Hematopoietic multipotent progenitor cell (in vitro differentiated cells): ENCODE measurements at regions not wholly inside any gene's neighbourhood (a gene's known extent, or its start where the extent isn't known, plus 50 kb on each side); places are given as distances from the start of the nearest gene placed in this dataset. TPM values are rescaled to one million over a fixed set of nuclear protein-coding genes. Genes with fewer than 3 reads are reported as not detected.
A peak's percentile ranks its signal among the peaks of the same experiment; 100 is the strongest.
"Not testable (repeated sequence)": the region's sequence is repeated elsewhere in the genome, so short reads cannot be mapped to it uniquely, and the experiment has no call there.

ENCODE experiments used
- DNase-seq, 3 donors: peaks; one replicate each; pipeline ENCODE4 v3.0.0-alpha.2; 2011 to 2015; ENCODE audit warnings: low read depth in 2 of 3, low spot score in 2 of 3
- small RNA-seq: library from RNA; depleted of rRNA; stranded (forward); fragments of <200 nt; gene quantifications from one replicate; pipeline ENCODE3, GENCODE V24; 2012

- peak in 1 of 3 donors; percentile 1 for DNase-seq
These were observed 80.1 kb upstream of the PTPRK start for GRCh38 chr6:128600397-128600951.

- no peak for DNase-seq
These were observed 78.6 kb upstream of the PTPRK start for GRCh38 chr6:128599036-128599435.

DNA sequence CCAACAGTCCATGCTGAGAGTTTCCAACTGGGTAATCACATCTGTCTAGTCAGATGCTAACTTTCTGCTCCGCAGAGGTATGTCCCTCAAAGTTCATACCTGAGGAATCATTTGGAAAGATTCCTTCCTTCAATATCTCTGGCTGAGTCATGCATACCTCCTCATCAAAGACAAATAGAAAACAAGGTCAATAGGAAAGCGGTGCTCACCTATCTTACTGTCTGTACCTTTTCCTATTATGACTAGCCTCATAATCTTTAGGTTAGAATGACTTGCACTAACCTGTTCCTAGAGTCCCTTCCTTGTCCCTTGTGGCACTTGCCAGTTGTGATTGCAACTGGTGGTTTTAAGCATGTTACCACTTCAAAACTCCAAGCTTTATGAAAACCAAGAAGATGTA is 78.2 kb upstream of the PTPRK start:
- no peak for DNase-seq

DNA sequence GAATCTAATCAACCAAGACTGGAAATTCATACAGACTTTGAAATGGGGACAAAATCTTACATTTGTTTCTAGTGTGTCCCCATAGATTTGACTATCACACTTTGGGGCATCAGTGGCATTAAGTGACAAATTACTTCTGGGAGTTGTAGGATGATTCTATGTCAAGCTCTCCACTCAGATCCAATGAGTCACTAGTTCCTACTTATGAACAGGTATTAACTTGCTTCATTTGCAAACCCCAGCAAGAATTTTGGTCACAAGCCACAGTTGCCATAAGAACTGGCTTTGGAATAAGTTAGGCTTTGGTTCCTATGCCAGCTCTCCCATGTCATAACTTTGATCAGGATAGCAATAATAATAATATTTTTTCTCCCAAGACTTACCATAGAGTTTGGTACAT is 77.6 kb upstream of the PTPRK start:
- no peak for DNase-seq

GRCh38 chr6:128597004-128597403 is 76.6 kb upstream of the PTPRK start:
- DNase-seq: no peak

- no peak for DNase-seq
These were observed 75.1 kb upstream of the PTPRK start for GRCh38 chr6:128595544-128595943.

DNA sequence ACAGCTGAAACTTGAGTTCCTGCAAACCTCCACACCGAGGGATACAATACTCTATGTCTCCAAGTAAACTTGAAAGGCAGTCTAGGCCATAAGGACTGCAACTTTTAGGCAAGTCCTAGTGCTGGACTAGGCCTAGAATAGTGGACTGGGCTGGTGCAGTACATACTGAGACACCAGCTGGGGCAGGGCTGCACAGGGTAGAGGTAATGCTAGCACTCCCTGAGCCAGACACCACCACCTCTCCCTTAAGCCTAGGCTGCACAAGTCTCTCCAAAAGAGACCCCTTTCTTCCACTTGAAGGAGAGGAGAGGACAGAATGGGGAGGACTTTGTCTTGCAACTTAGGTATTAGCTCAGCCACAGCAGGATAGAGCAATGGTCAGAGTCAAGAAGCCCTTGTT is 65.7 kb upstream of the PTPRK start:
- no peak for DNase-seq

GRCh38 chr6:128580224-128581110 is 60.1 kb upstream of the PTPRK start:
- DNase-seq: no peak

DNA sequence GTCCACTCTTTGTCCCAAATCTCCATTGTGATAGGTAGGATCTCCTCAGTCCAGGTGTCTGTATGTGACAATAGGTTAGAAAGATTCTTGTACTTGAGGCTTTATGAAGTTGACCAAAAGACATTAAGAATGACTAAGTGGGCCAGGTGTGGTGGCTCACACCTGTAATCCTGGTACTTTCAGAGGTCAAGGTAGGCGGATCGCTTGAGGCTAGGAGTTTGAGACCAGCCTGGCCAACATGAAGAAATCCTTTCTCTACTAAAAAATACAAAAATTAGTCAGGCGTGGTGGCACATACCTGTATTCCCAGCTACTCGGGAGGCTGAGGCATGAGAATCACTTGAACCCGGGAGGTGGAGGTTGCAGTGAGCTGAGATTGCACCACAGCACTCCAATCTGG is 54.9 kb upstream of the PTPRK start:
- DNase-seq: not testable (repeated sequence)

DNA sequence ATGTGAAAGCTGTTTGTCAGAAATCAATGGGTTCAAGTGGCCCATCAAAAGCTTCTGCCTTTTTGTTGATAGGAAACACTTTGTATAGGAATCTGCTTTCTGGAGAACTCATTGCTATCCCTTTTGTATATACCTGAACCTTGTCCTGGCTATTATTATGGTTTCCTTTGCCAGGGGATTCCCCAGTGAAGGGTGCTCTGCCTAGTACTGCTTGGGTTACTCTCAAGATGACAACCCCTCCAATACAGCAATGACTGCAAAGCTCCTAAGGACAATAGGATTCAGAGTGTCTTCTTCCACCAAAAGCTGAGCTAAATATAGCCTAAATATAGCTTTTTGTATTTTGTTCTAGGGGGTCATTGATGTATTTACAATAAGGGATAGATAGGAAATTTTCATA is 54.0 kb upstream of the PTPRK start:
- DNase-seq: no peak

GRCh38 chr6:128573036-128573435 is 52.6 kb upstream of the PTPRK start:
- no peak for DNase-seq

DNA sequence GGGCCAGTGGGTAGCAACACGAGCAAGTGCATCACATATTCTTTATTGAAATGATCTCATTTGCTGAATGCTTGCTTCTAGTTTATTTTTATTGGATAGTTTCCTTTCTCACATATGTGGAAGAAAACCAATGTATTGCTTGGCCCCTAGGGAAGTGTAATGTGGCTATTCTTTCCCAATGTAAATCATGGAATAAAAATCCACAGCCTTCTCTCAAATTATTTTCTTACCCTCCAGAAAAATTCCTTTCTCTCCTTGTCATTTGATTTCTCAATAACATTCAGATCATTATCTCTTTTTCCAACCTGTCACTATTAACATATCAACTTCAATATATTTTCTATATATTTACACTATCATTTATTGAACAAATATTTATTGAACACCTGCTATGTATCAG is 51.9 kb upstream of the PTPRK start:
- no peak for DNase-seq

DNA sequence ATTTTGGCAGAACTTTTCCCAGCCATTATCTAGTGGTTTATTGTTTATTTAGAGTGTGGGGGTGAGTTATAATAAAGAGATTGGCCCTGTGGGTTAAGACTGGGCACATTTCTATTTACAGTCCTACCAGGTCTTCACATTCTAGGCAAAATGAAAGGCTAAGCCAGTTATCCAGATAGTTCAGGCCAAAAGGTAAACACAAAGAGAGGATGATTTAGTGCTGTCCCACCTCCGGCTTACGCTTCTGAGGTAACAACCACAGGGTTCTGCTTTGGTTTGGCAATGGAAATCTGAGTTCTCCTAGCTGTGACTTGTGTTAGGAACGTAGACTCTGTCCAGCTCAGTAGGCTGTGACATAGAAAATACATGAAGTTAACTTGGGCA is 50.3 kb upstream of the PTPRK start:
- DNase-seq: no peak

- no peak for DNase-seq
These were observed 49.6 kb upstream of the PTPRK start for GRCh38 chr6:128569732-128570679.

Small RNA genes in the stretch of these regions (small RNA-seq; reads per million reads assigned to genes)
- not detected for gene RF00019
